ENCODE measurements at regions not wholly inside any gene's neighbourhood (a gene's known extent, or its start where the extent isn't known, plus 50 kb on each side); places are given as distances from the start of the nearest gene placed in this dataset.
A peak's percentile ranks its signal among the peaks of the same experiment; 100 is the strongest.

DNA sequence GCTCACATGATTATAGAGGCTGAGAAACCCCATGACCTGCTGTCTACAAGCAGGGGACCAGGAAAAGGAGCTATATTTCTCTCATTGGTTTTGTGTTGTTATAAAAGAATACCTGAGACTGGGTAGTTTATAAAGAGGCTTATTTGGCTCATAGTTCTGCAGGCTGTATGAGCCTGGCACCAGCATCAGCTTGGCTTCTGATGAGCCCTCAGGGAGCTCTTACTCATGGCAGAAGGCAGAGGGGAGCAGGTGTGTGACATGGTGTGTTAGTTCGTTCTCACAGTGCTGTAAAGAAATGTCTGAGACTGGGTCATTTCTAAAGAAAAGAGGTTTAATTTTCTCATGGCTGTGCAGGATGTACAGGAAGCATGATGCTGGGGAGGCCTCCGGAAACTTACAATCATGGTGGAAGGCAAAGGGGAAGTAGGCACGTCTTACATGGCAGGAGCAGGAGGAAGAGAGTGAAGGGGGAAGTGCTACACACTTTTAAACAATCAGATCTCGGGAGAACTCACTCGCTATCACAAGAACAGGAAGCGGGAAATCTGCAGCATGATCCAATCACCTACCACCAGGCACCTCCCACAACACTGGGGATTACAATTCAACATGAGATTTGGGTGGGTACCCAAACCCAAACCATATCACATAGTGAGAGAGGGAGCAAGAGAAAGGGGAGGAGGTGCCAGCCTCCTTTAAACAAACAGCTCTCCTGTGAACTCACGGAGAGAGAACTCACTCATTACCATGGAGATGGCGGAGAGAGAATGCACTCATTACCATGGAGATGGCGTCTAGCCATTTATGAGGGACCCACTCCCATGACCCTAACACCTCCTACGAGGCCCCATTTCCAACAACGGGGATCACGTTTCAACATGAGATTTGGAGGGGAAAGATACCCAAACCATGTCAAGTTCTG lies 133.4 kb downstream of the JCAD start:
- DNase-seq (ENCODE audit: low read depth, low spot score), result no peak

- no peak for DNase-seq (ENCODE audit: low read depth, low spot score)
Observed at GRCh38 chr10:29924436-29924835, 134.9 kb downstream of the JCAD start.

- no peak for DNase-seq (ENCODE audit: low read depth, low spot score)
Observed at GRCh38 chr10:29923416-29923965, 135.9 kb downstream of the JCAD start.

- peak; percentile 79 for DNase-seq (ENCODE audit: low read depth, low spot score)
Observed at GRCh38 chr10:29922892-29923291, 136.5 kb downstream of the JCAD start.

DNA sequence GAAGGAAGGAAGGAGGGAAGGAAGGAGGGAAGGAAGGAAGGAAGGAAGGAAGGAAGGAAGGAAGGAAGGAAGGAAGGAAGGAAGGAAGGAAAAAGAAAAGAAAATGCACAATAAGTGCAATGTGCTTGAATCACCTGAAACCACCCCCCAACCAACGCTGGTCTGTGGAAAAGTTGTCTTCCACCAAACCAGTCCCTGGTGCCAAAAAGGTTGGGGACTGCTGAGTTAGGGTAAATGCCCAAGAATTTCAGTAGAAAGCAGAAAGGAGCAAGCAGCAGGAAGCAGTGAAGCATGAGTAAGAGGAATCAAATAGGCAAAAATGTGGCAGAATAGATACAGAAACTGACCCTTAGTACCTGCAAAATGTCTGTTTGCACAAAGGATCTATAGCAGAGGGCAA lies 137.2 kb downstream of the JCAD start:
- DNase-seq (ENCODE audit: low read depth, low spot score), result peak; percentile 39

- DNase-seq (ENCODE audit: low read depth, low spot score), result no peak
Observed at GRCh38 chr10:29921071-29921446, 138.3 kb downstream of the JCAD start.

DNA sequence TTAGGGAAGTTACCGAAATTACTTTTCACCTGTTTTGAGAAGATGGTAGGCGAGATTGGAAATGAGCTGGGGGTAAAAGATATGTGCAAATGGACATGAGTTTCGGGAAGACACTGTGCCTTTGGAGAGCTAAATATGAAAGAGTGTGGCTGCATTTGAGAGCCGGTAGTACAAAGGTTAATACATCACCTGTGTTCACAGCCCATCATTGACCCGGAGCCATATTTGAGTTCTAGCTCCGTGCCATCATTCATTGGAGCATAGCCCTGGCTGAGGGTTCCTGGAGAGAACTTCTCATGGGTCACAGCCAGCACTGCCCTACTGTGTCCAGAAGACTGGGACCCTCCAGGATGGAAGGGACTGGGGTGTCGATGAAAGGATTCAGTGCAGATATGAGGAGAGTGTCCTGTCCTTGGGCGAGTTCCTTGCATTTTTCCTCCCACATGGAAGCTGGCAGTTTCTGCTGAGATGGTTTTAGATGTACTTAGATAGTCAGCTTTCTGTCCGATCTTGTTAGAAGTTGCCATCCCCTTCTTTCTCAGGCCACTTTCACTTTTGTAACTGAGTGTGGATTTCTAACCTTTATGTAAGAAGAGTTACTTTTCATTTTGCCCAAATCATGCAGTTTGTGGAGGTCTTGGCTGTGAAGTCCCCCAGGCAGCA lies 138.8 kb downstream of the JCAD start:
- no peak for DNase-seq (ENCODE audit: low read depth, low spot score)

GRCh38 chr10:29918623-29919400 lies 140.6 kb downstream of the JCAD start:
- no peak for DNase-seq (ENCODE audit: low read depth, low spot score)

- DNase-seq (ENCODE audit: low read depth, low spot score), result no peak
Observed at GRCh38 chr10:29917311-29917710, 142.1 kb downstream of the JCAD start.

GRCh38 chr10:29916669-29917068 lies 142.7 kb downstream of the JCAD start:
- no peak for DNase-seq (ENCODE audit: low read depth, low spot score)

- DNase-seq (ENCODE audit: low read depth, low spot score), result peak; percentile 37
Observed at GRCh38 chr10:29914986-29915785, 144.2 kb downstream of the JCAD start.

GRCh38 chr10:29908962-29909361 lies 150.4 kb downstream of the JCAD start:
- DNase-seq (ENCODE audit: low read depth, low spot score), result no peak

DNA sequence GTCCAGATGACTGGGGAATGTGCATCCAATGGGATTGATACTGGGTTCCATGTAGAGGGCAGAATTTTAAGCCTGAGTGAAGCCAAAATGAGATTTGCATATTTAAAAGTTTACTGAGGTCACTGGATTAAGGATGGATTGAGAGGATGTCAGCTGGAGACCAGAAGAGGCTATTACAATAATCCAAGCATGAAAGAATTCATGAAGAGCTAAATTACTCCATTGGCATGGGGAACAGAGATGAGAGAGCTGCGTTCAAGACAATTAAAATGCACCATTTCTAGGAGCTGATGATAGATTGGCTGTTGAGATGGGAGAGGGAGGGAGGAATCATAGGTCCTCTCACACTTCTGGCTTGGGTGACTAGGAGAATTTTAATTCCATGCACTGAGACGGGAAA lies 158.5 kb downstream of the JCAD start:
- DNase-seq (ENCODE audit: low read depth, low spot score), result no peak

- DNase-seq (ENCODE audit: low read depth, low spot score), result no peak
Observed at GRCh38 chr10:29897999-29898716, 161.2 kb downstream of the JCAD start.

- DNase-seq (ENCODE audit: low read depth, low spot score), result no peak
Observed at GRCh38 chr10:29897430-29897829, 162.0 kb downstream of the JCAD start.

- peak; percentile 33 for DNase-seq (ENCODE audit: low read depth, low spot score)
Observed at GRCh38 chr10:29896053-29896452, 163.3 kb downstream of the JCAD start.

DNA sequence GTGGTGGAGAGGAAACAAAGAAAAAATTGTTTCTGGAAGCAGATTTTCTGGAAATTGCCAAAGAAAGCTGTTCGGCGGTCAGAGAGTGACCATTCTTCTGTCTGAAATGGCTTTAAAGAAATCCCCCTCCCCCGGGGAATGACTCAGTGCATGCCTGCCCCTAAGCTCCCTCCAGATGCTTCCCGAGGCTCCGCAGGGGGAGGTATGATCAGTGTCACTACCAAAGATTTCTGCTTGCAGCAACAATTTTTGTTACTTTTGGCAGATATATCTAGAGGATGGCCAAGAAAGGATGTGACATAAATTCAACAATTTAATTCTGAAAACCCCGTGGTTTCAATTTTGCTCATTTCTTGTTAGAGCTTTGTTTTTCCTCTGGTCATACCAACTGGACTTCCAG lies 163.9 kb downstream of the JCAD start:
- DNase-seq (ENCODE audit: low read depth, low spot score), result peak; percentile 97

- no peak for DNase-seq (ENCODE audit: low read depth, low spot score)
Observed at GRCh38 chr10:29888321-29888720, 171.1 kb downstream of the JCAD start.

- DNase-seq (ENCODE audit: low read depth, low spot score), result no peak
Observed at GRCh38 chr10:29886299-29886698, 173.1 kb downstream of the JCAD start.

DNA sequence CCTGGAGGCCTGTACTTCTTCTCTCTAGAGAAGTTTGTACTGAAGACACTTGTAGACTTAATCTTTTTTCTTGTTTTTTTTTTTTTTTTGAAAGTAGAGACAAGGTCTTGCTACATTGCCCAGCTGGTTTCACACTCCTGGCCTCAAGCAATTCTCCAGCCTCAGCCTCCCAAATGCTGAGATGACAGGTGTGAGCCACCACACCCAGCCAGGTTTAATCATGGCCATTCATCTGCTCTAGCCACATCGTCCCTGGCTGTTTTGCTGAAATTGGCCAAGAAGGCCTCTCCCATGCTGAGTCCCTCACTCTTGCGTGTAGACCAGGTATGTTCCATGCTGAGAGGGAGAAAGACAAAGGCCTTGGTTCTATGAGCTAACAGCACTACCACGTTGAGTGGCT lies 176.2 kb downstream of the JCAD start:
- no peak for DNase-seq (ENCODE audit: low read depth, low spot score)
